A549 (cell line): ENCODE measurements at regions not wholly inside any gene's neighbourhood (a gene's known extent, or its start where the extent isn't known, plus 50 kb on each side); places are given as distances from the start of the nearest gene placed in this dataset.

Experiments
- BHLHE40 ChIP-seq: IDR thresholded peaks from 2 replicates; pipeline ENCODE4 v1.6.1; 2012; ENCODE audit warnings: low read depth, low read length, inconsistent platforms
- EP300 ChIP-seq, 2 experiments: fragments of >200 bp; sonication (Bioruptor Twin); formaldehyde crosslinking; IDR thresholded peaks; 2 replicates in 1 of 2; 3 replicates in 1 of 2; pipeline ENCODE4 v1.6.1; 2016 to 2017
- FOSL2 ChIP-seq, 2 experiments: fragments of 450-650 bp in 1 of 2; fragments of >200 bp in 1 of 2; sonication (Bioruptor Twin) in 1 of 2; formaldehyde crosslinking; IDR thresholded peaks; 2 replicates each; pipeline versions ENCODE4 v1.5.0 to v1.6.1; 2016 to 2020; ENCODE audit warnings: mild to moderate bottlenecking in 1 of 2, moderate library complexity in 1 of 2
- JUNB ChIP-seq: fragments of >200 bp; sonication (Bioruptor Twin); formaldehyde crosslinking; IDR thresholded peaks from 2 replicates; pipeline ENCODE4 v1.6.1; 2016
- MAFK ChIP-seq: fragments of 450-650 bp; IDR thresholded peaks from 2 replicates; pipeline ENCODE4 v1.6.1; 2014; ENCODE audit not compliant: partially characterized antibody
- MYC ChIP-seq: IDR thresholded peaks from 2 replicates; pipeline ENCODE4 v1.6.1; 2012; ENCODE audit warnings: mild to moderate bottlenecking, inconsistent platforms, low read length, improper control_type of control experiment, borderline replicate concordance
- NFE2L2 ChIP-seq: fragments of 150-350 bp; conservative IDR thresholded peaks from 2 replicates; pipeline ENCODE4 v1.6.1; 2014; ENCODE audit warnings: low read length
- POLR2A ChIP-seq: IDR thresholded peaks from 2 replicates; pipeline ENCODE4 v1.6.1; 2012; ENCODE audit warnings: mild to moderate bottlenecking, low read length
- RCOR1 ChIP-seq: fragments of 150-350 bp; IDR thresholded peaks from 2 replicates; pipeline ENCODE4 v1.6.1; 2014; ENCODE audit warnings: antibody characterized with exemption, low read length, low read depth
- SREBF2 ChIP-seq: fragments of 450-650 bp; IDR thresholded peaks from 2 replicates; pipeline ENCODE4 v1.6.1; 2014; ENCODE audit warnings: mild to moderate bottlenecking, moderate library complexity
- TF ChIP-seq, protein P1 (sequence below): fragments of >200 bp; sonication (Bioruptor Twin); formaldehyde crosslinking; IDR thresholded peaks from 3 replicates; pipeline ENCODE4 v1.5.1; 2016
- TF ChIP-seq, protein P2 (sequence below): IDR thresholded peaks from 2 replicates; pipeline ENCODE4 v1.6.1; 2012
- TF ChIP-seq, protein P3 (sequence below): fragments of 200-600 bp; sonication (generic); IDR thresholded peaks from 2 replicates; pipeline ENCODE4 v1.6.1; 2016; ENCODE audit warnings: antibody characterized with exemption, mild to moderate bottlenecking, moderate library complexity

DNA sequence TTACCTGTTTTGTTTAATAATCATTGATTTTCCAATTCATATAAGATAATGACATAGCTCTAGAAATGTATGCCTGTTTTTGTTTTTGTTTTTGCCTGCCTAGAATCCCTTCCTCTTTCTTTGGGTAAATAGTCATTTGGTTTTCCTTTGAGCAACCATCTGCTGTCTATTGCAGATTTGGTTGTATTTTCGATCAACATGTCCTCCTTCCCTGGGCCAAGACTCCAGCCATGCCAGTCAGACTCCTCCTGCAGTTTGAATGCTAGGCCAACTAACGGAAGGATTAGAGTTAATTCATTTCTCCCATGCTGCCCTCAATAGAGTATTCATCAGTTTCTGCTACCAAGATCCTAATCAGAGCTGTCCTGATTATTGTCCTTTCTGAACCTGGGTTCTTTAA lies 67.1 kb downstream of the MAIP1 start:
- TF ChIP-seq MAFK (no peak), SREBF2 (no peak), POLR2A (no peak), NFE2L2 (no peak), MYC (no peak), BHLHE40 (no peak), JUNB (no peak), EP300 (IDR thresholded peaks at IDR 0.05) (no peak), FOSL2 (IDR thresholded peaks at IDR 0.05) (no peak), FOSL2 (CRISPR knock-in tag; IDR thresholded peaks at IDR 0.05) (no peak), RCOR1 (no peak)
- TF ChIP-seq, protein P1, sequence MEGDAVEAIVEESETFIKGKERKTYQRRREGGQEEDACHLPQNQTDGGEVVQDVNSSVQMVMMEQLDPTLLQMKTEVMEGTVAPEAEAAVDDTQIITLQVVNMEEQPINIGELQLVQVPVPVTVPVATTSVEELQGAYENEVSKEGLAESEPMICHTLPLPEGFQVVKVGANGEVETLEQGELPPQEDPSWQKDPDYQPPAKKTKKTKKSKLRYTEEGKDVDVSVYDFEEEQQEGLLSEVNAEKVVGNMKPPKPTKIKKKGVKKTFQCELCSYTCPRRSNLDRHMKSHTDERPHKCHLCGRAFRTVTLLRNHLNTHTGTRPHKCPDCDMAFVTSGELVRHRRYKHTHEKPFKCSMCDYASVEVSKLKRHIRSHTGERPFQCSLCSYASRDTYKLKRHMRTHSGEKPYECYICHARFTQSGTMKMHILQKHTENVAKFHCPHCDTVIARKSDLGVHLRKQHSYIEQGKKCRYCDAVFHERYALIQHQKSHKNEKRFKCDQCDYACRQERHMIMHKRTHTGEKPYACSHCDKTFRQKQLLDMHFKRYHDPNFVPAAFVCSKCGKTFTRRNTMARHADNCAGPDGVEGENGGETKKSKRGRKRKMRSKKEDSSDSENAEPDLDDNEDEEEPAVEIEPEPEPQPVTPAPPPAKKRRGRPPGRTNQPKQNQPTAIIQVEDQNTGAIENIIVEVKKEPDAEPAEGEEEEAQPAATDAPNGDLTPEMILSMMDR: no peak
- TF ChIP-seq, protein P2, sequence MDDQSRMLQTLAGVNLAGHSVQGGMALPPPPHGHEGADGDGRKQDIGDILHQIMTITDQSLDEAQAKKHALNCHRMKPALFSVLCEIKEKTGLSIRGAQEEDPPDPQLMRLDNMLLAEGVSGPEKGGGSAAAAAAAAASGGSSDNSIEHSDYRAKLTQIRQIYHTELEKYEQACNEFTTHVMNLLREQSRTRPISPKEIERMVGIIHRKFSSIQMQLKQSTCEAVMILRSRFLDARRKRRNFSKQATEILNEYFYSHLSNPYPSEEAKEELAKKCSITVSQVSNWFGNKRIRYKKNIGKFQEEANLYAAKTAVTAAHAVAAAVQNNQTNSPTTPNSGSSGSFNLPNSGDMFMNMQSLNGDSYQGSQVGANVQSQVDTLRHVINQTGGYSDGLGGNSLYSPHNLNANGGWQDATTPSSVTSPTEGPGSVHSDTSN: no peak
- TF ChIP-seq, protein P3, sequence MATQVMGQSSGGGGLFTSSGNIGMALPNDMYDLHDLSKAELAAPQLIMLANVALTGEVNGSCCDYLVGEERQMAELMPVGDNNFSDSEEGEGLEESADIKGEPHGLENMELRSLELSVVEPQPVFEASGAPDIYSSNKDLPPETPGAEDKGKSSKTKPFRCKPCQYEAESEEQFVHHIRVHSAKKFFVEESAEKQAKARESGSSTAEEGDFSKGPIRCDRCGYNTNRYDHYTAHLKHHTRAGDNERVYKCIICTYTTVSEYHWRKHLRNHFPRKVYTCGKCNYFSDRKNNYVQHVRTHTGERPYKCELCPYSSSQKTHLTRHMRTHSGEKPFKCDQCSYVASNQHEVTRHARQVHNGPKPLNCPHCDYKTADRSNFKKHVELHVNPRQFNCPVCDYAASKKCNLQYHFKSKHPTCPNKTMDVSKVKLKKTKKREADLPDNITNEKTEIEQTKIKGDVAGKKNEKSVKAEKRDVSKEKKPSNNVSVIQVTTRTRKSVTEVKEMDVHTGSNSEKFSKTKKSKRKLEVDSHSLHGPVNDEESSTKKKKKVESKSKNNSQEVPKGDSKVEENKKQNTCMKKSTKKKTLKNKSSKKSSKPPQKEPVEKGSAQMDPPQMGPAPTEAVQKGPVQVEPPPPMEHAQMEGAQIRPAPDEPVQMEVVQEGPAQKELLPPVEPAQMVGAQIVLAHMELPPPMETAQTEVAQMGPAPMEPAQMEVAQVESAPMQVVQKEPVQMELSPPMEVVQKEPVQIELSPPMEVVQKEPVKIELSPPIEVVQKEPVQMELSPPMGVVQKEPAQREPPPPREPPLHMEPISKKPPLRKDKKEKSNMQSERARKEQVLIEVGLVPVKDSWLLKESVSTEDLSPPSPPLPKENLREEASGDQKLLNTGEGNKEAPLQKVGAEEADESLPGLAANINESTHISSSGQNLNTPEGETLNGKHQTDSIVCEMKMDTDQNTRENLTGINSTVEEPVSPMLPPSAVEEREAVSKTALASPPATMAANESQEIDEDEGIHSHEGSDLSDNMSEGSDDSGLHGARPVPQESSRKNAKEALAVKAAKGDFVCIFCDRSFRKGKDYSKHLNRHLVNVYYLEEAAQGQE: no peak
